ENCODE measurements at regions not wholly inside any gene's neighbourhood (a gene's known extent, or its start where the extent isn't known, plus 50 kb on each side); places are given as distances from the start of the nearest gene placed in this dataset.
"Not testable (repeated sequence)": the region's sequence is repeated elsewhere in the genome, so short reads cannot be mapped to it uniquely, and the experiment has no call there.

- not testable (repeated sequence) for DNase-seq
Measured at GRCh38 chr10:91005276-91005675, 84.4 kb upstream of the ANKRD1 start.

GRCh38 chr10:91006001-91006751 lies 85.3 kb upstream of the ANKRD1 start:
- peak; percentile 13 for DNase-seq

- DNase-seq, result no peak
Measured at GRCh38 chr10:91006752-91007346, 86.0 kb upstream of the ANKRD1 start.

GRCh38 chr10:91007655-91008054 lies 86.8 kb upstream of the ANKRD1 start:
- DNase-seq, result no peak

GRCh38 chr10:91009121-91009520 lies 88.2 kb upstream of the ANKRD1 start:
- no peak for DNase-seq

- no peak for DNase-seq
Measured at GRCh38 chr10:91010952-91011351, 90.1 kb upstream of the ANKRD1 start.

GRCh38 chr10:91012502-91012901 lies 91.6 kb upstream of the ANKRD1 start:
- no peak for DNase-seq

GRCh38 chr10:91013985-91014384 lies 93.1 kb upstream of the ANKRD1 start:
- DNase-seq, result no peak

- no peak for DNase-seq
Measured at GRCh38 chr10:91017198-91017597, 96.3 kb upstream of the ANKRD1 start.

- DNase-seq, result no peak
Measured at GRCh38 chr10:91021901-91022300, 101.0 kb upstream of the ANKRD1 start.

- DNase-seq, result no peak
Measured at GRCh38 chr10:91022390-91022789, 101.5 kb upstream of the ANKRD1 start.

GRCh38 chr10:91022924-91023699 lies 102.2 kb upstream of the ANKRD1 start:
- DNase-seq, result no peak

GRCh38 chr10:91023700-91024398 lies 103.0 kb upstream of the ANKRD1 start:
- DNase-seq, result no peak

GRCh38 chr10:91024541-91024940 lies 103.7 kb upstream of the ANKRD1 start:
- no peak for DNase-seq

GRCh38 chr10:91032611-91033206 lies 111.8 kb upstream of the ANKRD1 start:
- no peak for DNase-seq

GRCh38 chr10:91033324-91033950 lies 112.5 kb upstream of the ANKRD1 start:
- DNase-seq, result no peak

GRCh38 chr10:91034042-91034441 lies 113.2 kb upstream of the ANKRD1 start:
- no peak for DNase-seq

- no peak for DNase-seq
Measured at GRCh38 chr10:91034494-91035159, 113.7 kb upstream of the ANKRD1 start.

- no peak for DNase-seq
Measured at GRCh38 chr10:91035650-91036292, 114.9 kb upstream of the ANKRD1 start.

- no peak for DNase-seq
Measured at GRCh38 chr10:91036807-91037411, 116.0 kb upstream of the ANKRD1 start.

GRCh38 chr10:91038971-91039370 lies 118.1 kb upstream of the ANKRD1 start:
- DNase-seq, result no peak

Data from COR-L47 (cell line).